HTR-8/SVneo (cell line): ENCODE measurements at regions not wholly inside any gene's neighbourhood (a gene's known extent, or its start where the extent isn't known, plus 50 kb on each side); places are given as distances from the start of the nearest gene placed in this dataset.

Experiments
- DNase-seq: peaks from one replicate; pipeline ENCODE4 v3.0.0; 2011; ENCODE audit warnings: low spot score, mixed read lengths; ENCODE audit not compliant: insufficient read length
- FAIRE-seq: peaks from 2 replicates; lab custom pipeline; 2011; peaks lifted over from hg19 to GRCh38; lab: Jason Lieb, UNC

DNA sequence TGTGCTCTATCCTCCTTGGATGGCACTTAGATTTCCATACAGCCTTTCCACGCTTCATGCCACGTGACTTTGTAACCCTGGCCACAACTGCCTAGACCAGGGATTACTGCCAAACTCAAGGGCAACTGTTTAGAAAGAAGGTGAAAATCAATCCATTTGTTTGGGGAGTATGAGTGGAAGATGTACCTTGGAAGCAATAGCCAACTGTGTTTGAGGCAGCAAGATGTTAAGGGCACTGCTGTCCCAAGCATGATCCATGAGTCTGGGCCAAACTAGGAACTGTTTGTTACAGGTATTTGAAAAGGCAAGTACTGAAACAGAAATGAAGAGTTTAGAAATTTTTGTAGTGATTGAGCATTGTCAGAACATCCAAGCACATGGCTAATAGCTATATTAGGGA, 138.9 kb downstream of the CDC42EP3 start:
- FAIRE-seq (peak; percentile 20), DNase-seq (no peak)

GRCh38 chr2:37537316-37537715, 134.1 kb downstream of the CDC42EP3 start:
- DNase-seq (no peak), FAIRE-seq (no peak)

DNA sequence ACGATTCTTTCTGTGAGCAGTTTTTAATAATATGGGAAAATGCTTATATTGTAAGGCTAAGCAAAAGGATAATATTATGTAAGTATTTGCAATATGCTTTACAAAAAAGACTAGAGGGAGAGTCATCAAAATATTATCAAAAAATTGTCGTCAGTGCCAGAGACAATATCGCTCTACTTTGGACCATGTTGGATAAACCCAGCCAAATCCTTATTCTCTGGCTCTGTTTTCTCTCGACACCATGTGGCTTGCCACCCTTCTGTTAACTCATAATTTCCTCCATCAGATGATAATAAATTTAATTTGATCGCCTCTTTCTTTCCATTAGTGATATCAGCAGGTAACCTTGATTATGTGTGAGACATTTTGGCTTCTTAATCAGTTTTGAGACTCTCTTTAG, 129.9 kb downstream of the CDC42EP3 start:
- FAIRE-seq = no peak
- DNase-seq = no peak

DNA sequence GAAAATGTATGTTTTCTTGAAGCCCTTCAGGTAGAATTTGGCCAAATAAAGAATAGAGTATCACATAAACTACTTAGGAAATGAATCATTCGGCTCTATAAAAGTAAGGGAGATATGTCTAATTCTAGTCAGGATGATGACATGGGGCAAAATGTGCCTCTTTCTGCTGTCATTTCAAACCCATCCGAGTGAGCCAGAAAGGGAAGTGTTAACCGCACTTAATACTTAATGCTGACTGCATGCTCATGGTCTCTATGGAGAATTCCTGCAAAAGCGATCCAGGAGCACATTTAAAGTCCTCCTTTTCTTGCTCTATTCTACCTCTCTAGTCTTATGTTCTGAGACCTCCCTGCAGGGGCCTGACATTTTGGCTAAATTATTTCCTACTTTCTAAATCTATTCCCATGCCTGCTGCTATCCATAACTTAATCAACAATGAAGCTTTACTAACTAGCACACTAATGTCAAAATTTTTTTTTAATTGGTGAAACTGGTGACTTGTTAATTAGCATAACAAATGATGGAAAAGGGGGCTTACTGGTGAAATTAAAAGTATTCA, 127.4 kb downstream of the CDC42EP3 start:
- FAIRE-seq = no peak

GRCh38 chr2:37544591-37545031, 126.8 kb downstream of the CDC42EP3 start:
- no peak for FAIRE-seq
- no peak for DNase-seq

More for the DNA sequence above, 127.4 kb downstream of the CDC42EP3 start:
- DNase-seq = no peak

DNA sequence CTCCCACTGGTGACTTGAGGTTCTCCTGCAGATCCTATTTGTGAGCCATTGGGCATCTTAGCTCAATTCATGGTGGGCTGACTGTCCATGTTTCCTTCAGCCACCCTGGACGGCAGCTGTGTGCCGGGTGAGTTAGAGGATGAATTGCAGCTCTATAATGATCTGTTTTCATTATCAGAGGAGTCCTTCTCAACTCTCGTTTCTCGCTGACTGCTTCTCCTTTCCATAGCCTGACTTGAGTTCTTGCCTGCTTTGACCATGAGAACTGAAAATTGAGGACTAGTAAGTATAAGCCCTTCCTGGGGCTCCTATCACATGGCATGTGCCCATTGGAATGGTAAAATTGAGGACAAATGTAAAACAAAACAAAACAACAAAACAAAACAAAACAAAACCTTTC, 121.8 kb downstream of the CDC42EP3 start:
- FAIRE-seq (no peak), DNase-seq (no peak)

DNA sequence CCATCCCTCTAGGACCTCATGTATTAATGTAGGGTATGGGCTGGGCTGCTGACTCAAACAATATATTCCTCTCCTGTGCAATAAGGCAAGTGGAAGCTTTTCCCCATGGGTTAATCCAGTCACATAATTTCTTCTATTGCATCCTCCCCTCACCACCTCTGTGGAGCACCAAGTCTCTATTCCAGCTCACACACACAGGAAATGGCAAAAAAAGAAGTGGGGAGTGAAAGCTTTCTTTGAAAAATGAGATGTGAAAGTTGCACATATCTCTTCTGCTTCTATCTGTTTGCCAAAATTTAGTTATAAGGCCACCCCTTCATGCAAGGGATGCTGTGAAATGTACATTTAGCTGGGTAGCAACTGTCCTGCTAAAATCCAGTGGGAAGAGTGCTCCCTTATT, 121.3 kb downstream of the CDC42EP3 start:
- FAIRE-seq (no peak), DNase-seq (no peak)

DNA sequence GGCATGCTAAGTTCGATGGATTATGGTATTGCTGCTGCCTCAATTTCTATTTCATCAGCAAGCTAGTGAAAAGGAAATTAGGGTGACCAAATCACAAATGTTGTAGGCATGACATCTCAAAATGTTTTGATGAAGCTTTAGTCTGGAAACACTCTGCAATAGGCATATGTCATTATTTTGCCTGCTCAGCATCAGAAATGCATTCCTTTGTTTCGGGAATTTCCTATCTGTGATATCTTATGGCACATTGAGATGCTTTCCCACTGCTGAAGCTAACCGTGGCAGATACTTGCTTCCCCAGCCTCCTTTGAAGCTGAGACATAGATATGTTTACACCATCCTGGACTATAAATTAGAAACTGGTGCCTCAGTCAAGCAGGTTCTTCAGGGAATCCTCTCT, 119.7 kb downstream of the CDC42EP3 start:
- DNase-seq (no peak), FAIRE-seq (no peak)

DNA sequence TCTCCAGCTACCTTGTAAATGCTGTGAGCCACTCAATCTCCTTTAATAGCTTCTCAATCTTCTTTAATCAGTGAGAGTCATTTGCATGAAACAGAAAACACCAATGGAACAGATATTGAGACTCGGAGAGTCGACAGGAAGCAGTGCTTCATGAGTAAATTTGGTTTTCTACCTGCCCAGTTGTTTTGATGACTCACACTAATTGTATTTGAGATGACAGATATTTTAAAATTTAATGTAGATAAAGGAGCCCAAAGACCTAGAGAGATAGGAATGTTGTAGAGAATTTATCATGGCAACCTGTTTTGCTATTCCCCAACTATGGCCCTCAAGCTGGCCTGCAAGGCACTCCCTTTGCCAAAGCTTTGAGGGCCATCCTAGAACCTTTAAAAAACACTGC, 119.1 kb downstream of the CDC42EP3 start:
- FAIRE-seq = no peak
- no peak for DNase-seq

DNA sequence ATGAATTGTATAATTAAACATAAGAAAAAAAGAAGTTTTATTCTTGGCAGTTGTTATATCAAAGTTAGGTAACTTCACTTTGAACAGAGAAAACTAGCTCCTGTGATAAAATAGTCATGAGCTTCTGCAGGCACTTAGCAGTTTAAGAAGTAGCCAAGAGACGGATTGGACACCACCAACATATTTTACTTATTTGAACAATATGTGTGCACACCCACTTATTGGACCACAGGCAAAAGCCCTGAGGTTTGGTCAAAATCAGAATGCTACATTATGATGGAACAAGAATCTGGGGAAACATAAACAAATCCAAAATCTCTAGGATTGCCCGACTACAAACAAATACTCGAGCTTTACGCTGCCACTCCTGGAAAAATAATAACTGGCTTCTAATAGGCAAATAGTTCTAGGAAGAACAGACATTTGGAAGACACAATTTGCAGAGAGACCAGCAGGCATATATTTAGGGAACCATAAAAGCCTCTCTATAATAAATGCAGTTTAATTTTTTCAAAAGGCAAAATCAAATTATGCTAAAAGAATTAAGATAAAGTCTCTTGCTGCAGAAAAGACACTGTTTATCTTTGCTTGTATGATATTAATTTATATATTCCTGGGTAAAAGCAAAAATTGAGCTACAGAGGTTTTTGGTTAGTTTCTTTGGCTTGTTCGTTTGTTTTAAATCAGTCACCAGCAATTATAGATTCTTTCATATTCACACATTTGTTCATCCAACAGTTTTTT, 117.9 kb downstream of the CDC42EP3 start:
- no peak for FAIRE-seq
- DNase-seq = no peak

DNA sequence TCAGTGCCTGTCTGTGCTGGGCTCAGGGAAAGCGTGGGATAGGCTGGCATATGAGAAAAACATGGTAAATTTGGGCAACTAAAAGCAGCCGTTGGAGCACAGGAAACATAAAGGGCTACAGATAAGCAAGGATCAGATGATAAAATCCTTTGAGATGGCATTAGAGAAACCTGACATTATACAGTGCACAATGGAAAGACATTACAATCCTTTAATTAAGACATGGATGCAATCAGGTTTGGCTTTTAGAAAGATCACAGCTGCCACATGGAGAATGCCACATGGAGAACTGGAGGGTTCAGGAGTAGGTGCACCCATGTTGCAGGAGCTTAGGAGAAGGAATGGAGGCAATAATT, 117.3 kb downstream of the CDC42EP3 start:
- no peak for FAIRE-seq
- no peak for DNase-seq

DNA sequence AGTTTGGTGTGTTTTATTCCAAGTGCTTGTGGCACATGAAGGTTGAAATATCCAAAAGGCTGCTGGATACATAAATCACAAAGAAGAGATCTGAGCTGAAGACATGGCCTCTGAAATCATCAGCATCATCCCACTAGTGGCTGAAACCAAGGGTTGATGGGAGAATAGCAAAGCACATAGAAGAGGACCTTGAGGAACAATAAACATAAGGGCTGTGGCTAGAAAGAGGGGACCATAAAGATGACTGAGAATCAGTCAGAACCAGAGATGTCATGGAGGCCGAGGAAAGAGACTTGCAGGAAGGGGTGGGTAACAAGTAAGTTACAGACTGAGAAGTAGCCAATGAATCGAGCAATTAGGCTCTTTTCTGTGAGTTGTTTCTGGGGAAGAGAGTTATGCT, 116.8 kb downstream of the CDC42EP3 start:
- no peak for DNase-seq
- FAIRE-seq = no peak

DNA sequence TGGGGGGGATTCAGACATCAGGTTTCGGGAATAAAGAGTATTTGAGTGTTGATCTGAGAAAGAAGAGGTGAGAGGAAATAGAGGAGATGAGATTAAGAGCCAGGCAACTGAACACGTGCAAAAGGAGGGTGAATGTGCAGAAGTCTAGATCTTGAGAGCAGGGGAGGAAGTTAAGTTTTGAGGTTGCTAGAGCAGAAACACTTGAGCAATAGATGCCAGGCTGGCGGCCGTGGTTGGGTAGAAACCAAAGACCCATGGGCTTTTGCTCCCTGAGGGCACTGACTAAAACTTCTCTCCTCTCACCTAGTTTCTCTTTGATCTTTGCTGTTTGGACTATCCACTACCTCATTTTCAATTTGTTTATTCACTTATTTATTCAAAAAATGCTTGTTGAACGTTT, 116.0 kb downstream of the CDC42EP3 start:
- no peak for DNase-seq
- FAIRE-seq = no peak

DNA sequence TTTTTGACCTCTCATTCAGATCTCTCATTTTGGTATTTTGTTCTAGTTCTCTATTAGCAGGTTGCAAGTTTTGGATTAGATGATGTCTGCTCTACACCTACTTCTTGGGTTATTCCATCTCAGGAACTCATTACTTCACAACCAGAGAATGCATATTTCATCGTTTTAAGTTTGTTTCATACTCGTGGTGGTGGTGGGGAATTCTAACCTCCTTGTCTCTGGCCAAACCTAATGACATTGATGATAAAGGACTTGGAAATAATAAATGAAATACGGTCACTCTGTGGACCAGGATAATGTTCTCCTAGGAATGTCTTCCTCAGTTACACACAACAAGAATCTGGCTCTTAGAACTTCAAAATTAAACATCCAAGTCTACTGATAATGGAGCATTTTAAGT, 115.2 kb downstream of the CDC42EP3 start:
- no peak for DNase-seq
- no peak for FAIRE-seq

GRCh38 chr2:37558623-37559022, 112.8 kb downstream of the CDC42EP3 start:
- no peak for FAIRE-seq
- no peak for DNase-seq

DNA sequence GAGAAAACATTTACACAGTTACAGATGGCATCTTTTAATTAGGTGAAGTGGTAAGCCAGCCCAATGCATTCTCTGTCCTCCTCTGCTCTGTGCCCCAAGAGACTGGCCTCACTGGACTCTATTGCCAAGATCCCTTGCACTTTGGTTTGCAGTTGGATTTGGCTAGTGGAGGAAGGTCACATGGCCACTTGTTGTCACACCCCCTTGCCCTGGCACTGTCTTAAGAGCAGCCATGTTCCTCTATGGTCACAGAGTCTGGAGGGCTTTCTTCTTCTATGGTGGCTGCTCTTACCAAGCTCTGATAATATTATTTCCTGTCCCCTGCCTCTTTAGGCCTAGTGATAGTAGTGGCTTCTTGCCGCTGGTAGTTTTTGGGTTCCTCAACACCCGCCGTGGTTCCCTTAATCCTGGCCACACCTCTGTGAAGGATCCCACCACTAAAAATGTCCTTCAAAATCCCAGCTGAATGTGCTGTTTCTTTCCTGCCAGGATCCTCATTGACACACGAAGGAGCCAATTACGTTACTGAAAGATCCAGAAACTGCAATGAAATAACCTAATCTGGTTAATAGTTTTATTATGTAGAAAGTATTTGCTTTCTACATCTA, 111.1 kb downstream of the CDC42EP3 start:
- no peak for DNase-seq
- no peak for FAIRE-seq

DNA sequence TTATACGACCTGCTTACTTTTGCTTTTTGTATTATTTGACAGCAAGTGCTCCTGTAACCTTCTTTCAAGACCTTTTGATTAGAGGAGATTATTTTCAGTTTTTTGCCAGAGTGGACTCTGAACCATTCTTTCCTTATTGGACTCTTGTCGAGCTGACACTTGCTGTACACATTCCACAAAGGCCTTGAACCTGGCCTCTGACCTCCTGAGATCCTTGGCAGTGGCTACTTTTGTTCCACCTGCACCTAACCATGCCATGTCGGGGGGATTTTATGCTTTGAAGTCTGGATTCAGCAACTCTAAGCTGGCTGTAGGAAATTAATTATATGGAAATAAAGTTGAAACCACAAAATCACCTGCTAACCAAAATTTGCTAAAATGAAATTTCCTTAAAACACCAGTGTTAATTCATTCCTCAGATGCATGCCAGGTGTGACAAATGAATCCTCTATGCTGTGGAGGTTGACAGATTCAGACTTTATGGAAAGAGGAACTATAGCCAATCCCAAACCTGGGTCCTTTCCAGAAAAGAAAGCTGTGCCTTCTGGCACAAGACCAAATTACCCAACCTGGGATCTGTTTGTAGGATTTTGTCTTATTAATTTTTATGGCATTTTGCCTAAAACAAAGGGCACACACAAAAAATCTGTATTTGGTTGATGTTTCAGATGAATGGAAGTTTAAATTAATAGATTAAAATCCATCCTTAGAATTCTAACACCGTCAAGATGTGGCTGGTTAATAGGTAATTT, 110.4 kb downstream of the CDC42EP3 start:
- no peak for FAIRE-seq
- no peak for DNase-seq

DNA sequence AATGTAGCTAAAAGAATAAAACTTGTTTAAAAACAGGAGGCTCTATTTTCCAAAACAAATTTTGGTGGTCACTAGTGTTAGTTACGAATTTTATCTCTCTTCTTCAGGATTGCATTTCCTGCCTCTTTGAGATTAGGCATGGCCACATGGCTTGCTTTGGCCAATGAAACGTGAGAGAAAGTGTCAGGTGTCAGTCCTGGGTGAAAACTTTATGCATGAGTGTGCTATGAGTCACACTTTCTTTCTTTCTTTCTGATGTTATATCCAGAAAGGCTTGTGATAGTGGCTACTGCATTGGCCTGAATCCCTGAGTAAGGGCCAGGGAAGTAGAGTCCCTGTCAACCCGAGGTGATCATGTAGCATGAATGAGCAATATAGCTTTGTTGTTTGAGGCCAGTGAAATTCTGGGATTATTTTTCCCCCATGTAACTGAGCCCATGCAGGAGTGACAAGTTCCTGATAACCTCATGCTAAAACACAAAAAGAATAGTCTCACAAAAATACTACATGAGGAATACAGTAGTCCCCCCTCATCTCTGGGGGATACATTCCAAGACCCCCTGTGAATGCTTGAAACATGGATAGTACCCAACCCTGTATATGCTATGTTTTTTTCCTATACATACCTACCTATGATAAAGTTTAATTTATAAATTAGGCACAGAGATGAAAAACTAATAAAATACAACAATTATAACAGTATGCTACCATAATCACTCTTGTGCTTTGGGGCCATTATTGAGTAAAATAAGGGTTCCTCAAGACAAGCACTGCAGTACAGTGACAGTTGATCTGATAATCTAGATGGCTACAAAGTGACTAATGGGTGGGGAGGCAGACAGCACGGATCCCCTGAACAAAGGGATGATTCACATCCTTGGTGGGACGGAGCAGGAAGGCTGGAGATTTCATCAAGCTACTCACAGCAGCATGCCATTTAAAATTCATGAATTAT, 109.5 kb downstream of the CDC42EP3 start:
- FAIRE-seq (peak; percentile 16), DNase-seq (peak; percentile 70)

DNA sequence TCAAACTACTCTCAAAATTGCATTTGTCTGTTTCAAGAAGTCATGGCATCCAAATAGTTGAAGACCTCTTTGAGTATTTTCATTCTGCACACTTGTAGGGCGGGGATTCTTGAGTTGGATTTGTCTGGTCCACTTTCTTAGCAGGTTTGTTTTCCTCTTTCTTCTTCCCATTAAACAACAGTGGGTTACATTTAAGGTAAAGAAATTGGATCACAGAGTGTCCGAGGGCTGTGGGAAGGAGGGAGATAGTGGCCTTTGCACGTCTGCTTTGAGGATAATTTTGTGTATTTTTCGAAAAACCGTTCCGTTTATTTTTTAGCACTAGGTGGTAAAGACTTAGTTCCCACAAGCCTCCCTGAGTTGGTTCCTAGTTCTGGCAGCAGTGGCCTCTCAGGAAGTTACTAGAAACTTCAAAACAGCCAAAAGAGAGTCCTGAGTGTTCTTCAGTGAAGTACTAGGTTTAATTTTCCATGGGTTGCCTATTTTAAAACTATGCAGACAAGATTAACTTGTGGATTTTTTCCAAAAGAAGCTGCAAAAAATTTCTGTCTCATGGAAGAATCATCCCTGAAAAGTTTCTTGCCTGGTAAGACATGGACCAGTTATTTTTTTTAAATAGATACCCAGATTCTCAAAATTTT, 107.9 kb downstream of the CDC42EP3 start:
- DNase-seq (no peak), FAIRE-seq (no peak)

- DNase-seq = no peak
- no peak for FAIRE-seq
Observed at GRCh38 chr2:37564356-37564755, 107.1 kb downstream of the CDC42EP3 start.
